Left renal pelvis (tissue), 4 donors: ENCODE measurements at regions not wholly inside any gene's neighbourhood (a gene's known extent, or its start where the extent isn't known, plus 50 kb on each side); places are given as distances from the start of the nearest gene placed in this dataset.

Source experiments
- DNase-seq, 4 donors: peaks; one replicate each; pipeline ENCODE4 v3.0.0-alpha.2; 2013; ENCODE audit warnings: low read depth in 4 of 4, low spot score in 3 of 4

- no peak for DNase-seq
These were observed 311.4 kb downstream of the SEC14L1 start for GRCh38 chr17:77451894-77452852.

GRCh38 chr17:77453613-77454241, 313.0 kb downstream of the SEC14L1 start:
- no peak for DNase-seq

- DNase-seq = no peak
These were observed 313.7 kb downstream of the SEC14L1 start for GRCh38 chr17:77454242-77455095.

GRCh38 chr17:77455111-77455890, 314.5 kb downstream of the SEC14L1 start:
- no peak for DNase-seq

GRCh38 chr17:77455891-77456260, 315.1 kb downstream of the SEC14L1 start:
- DNase-seq = no peak

- no peak for DNase-seq
These were observed 315.6 kb downstream of the SEC14L1 start for GRCh38 chr17:77456271-77456950.

GRCh38 chr17:77456951-77457548, 316.3 kb downstream of the SEC14L1 start:
- DNase-seq = no peak

- no peak for DNase-seq
These were observed 316.9 kb downstream of the SEC14L1 start for GRCh38 chr17:77457572-77458201.

GRCh38 chr17:77458202-77459017, 317.6 kb downstream of the SEC14L1 start:
- no peak for DNase-seq

- DNase-seq = no peak
These were observed 318.4 kb downstream of the SEC14L1 start for GRCh38 chr17:77459018-77459755.

GRCh38 chr17:77460514-77461046, 319.8 kb downstream of the SEC14L1 start:
- no peak for DNase-seq

GRCh38 chr17:77461277-77462057, 320.7 kb downstream of the SEC14L1 start:
- DNase-seq = no peak

- DNase-seq = no peak
These were observed 321.3 kb downstream of the SEC14L1 start for GRCh38 chr17:77462090-77462489.

GRCh38 chr17:77462553-77463497, 322.1 kb downstream of the SEC14L1 start:
- DNase-seq = no peak

- no peak for DNase-seq
These were observed 324.2 kb downstream of the SEC14L1 start for GRCh38 chr17:77464988-77465357.
